ENCODE measurements at regions not wholly inside any gene's neighbourhood (a gene's known extent, or its start where the extent isn't known, plus 50 kb on each side); places are given as distances from the start of the nearest gene placed in this dataset.

- TF ChIP-seq TAF1 (IDR thresholded peaks at IDR 0.05; ENCODE audit: borderline replicate concordance, insufficient read depth, low read length): no peak
- TF ChIP-seq, protein P1, sequence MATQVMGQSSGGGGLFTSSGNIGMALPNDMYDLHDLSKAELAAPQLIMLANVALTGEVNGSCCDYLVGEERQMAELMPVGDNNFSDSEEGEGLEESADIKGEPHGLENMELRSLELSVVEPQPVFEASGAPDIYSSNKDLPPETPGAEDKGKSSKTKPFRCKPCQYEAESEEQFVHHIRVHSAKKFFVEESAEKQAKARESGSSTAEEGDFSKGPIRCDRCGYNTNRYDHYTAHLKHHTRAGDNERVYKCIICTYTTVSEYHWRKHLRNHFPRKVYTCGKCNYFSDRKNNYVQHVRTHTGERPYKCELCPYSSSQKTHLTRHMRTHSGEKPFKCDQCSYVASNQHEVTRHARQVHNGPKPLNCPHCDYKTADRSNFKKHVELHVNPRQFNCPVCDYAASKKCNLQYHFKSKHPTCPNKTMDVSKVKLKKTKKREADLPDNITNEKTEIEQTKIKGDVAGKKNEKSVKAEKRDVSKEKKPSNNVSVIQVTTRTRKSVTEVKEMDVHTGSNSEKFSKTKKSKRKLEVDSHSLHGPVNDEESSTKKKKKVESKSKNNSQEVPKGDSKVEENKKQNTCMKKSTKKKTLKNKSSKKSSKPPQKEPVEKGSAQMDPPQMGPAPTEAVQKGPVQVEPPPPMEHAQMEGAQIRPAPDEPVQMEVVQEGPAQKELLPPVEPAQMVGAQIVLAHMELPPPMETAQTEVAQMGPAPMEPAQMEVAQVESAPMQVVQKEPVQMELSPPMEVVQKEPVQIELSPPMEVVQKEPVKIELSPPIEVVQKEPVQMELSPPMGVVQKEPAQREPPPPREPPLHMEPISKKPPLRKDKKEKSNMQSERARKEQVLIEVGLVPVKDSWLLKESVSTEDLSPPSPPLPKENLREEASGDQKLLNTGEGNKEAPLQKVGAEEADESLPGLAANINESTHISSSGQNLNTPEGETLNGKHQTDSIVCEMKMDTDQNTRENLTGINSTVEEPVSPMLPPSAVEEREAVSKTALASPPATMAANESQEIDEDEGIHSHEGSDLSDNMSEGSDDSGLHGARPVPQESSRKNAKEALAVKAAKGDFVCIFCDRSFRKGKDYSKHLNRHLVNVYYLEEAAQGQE (IDR thresholded peaks at IDR 0.05; ENCODE audit: insufficient read depth in 1 of 2, low read depth in 2 of 2, low read length in 2 of 2): no peak
- TF ChIP-seq SIN3A (IDR thresholded peaks at IDR 0.05; ENCODE audit: borderline replicate concordance, insufficient read depth, low read length): no peak
- TF ChIP-seq POLR2AphosphoS5 (IDR thresholded peaks at IDR 0.05; ENCODE audit: low read depth, low read length): no peak
- no peak for TF ChIP-seq FOXP2 (optimal IDR thresholded peaks at IDR 0.05; ENCODE audit: borderline replicate concordance, extremely low read depth, extremely low read length, insufficient read depth)
These were observed 443.2 kb upstream of the TBL1XR1 start for GRCh38 chr3:177640319-177640965.
